Type B pancreatic cell (in vitro differentiated cells): ENCODE measurements at regions not wholly inside any gene's neighbourhood (a gene's known extent, or its start where the extent isn't known, plus 50 kb on each side); places are given as distances from the start of the nearest gene placed in this dataset.
"Not testable (repeated sequence)": the region's sequence is repeated elsewhere in the genome, so short reads cannot be mapped to it uniquely, and the experiment has no call there.

Source experiments
- DNase-seq: peaks from one replicate; pipeline ENCODE4 v3.0.0; 2021; ENCODE audit warnings: mixed read lengths; ENCODE audit not compliant: unreplicated experiment; ENCODE audit errors: extremely low spot score
- H3K27ac Mint-ChIP-seq: 2 replicates; pipeline ENCODE4 v1.8.0; 2021; ENCODE audit warnings: mild to moderate bottlenecking, mixed read lengths
- H3K27me3 Mint-ChIP-seq: 2 replicates; pipeline ENCODE4 v1.8.0; 2021; ENCODE audit warnings: mixed read lengths
- H3K36me3 Mint-ChIP-seq: 2 replicates; pipeline ENCODE4 v1.8.0; 2021; ENCODE audit warnings: mixed read lengths
- H3K4me1 Mint-ChIP-seq: one replicate; pipeline ENCODE4 v1.8.0; 2021; ENCODE audit warnings: mixed read lengths; ENCODE audit not compliant: unreplicated experiment
- H3K4me3 Mint-ChIP-seq: 2 replicates; pipeline ENCODE4 v1.8.0; 2021; ENCODE audit warnings: mild to moderate bottlenecking, mixed read lengths
- H3K9me3 Mint-ChIP-seq: 2 replicates; pipeline ENCODE4 v1.8.0; 2021; ENCODE audit warnings: mixed read lengths
- TF ChIP-seq, protein P1 (sequence below): fragments of 200-600 bp; sonication (generic); conservative IDR thresholded peaks from 2 replicates; pipeline ENCODE4 v1.5.0; 2021; ENCODE audit warnings: antibody characterized with exemption, mild to moderate bottlenecking

DNA sequence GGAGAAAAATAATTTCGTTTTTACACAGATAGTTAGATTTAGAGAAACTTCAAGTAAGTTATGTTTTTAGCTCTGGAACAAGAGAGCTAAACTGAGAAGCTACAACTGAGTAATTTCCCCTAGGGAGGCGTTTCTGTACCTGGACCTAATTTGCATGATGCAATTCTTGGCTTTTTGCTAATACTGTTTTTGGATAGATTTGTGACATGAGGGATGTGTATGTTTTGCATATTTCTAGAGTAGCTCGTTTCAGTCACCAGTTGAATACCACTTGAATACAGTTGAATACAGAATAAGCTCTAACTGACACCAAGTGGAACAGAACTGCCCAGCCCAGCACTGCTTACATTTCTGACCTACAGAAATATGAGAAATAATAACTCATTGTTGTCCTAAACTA lies 1227.9 kb upstream of the SPRY2 start:
- H3K27ac Mint-ChIP-seq = no peak overlapping the region
- TF ChIP-seq, protein P1, sequence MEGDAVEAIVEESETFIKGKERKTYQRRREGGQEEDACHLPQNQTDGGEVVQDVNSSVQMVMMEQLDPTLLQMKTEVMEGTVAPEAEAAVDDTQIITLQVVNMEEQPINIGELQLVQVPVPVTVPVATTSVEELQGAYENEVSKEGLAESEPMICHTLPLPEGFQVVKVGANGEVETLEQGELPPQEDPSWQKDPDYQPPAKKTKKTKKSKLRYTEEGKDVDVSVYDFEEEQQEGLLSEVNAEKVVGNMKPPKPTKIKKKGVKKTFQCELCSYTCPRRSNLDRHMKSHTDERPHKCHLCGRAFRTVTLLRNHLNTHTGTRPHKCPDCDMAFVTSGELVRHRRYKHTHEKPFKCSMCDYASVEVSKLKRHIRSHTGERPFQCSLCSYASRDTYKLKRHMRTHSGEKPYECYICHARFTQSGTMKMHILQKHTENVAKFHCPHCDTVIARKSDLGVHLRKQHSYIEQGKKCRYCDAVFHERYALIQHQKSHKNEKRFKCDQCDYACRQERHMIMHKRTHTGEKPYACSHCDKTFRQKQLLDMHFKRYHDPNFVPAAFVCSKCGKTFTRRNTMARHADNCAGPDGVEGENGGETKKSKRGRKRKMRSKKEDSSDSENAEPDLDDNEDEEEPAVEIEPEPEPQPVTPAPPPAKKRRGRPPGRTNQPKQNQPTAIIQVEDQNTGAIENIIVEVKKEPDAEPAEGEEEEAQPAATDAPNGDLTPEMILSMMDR = no peak
- no peak overlapping the region for H3K4me3 Mint-ChIP-seq
- H3K9me3 Mint-ChIP-seq = peaks cover 5% of the 10 kb centered on the region
- no peaks in the 10 kb centered on the region for H3K36me3 Mint-ChIP-seq
- DNase-seq = no peak
- no peaks in the 10 kb centered on the region for H3K4me1 Mint-ChIP-seq
- H3K27me3 Mint-ChIP-seq = no peaks in the 10 kb centered on the region

DNA sequence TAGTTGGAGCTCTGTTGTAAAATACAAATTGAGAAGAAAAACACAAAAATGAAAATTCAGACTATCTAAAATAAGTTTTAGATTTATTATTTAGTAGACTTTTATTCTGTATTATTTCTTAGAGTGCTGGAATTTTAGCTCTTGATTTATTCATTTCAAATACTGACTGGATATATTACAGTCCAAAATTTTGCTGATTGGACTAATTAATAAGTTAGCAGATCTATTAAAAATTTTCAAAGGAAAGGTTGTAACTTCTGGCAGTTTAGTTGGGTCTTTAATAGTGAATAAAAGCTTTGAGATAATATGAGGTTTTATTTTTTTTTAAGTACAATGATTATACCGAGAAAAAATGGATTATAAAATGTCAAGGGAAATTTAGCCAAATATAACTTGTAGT lies 1224.9 kb upstream of the SPRY2 start:
- Mint-ChIP-seq H3K9me3 (peaks cover 5% of the 10 kb centered on the region), H3K4me3 (no peak overlapping the region), H3K27ac (no peak overlapping the region), H3K36me3 (no peaks in the 10 kb centered on the region), H3K27me3 (no peaks in the 10 kb centered on the region), H3K4me1 (no peaks in the 10 kb centered on the region)
- no peak for DNase-seq
- TF ChIP-seq, protein P1 = no peak

DNA sequence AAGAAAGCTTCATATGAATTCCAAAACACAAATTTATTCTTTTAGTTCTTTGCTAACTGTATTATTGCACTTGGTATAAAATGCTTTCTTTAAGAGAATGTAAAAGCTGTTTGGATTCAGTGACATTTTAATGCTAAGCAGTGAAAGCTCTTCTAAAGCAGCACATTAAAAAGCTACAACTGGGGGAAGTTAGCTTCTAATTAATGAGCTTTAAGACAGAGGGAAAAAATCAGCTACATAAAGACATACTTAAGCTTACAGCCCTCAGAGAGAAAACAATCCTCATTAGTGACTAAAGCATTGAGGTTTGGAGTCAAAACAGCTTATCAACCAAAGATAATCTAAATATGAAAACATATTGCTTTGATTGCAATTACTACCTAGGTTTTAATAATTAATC lies 1222.2 kb upstream of the SPRY2 start:
- H3K4me1 Mint-ChIP-seq = no peaks in the 10 kb centered on the region
- no peaks in the 10 kb centered on the region for H3K27me3 Mint-ChIP-seq
- TF ChIP-seq, protein P1 = no peak
- DNase-seq = no peak
- no peak overlapping the region for H3K4me3 Mint-ChIP-seq
- H3K9me3 Mint-ChIP-seq = peaks cover 5% of the 10 kb centered on the region
- no peak overlapping the region for H3K27ac Mint-ChIP-seq
- H3K36me3 Mint-ChIP-seq = no peaks in the 10 kb centered on the region

DNA sequence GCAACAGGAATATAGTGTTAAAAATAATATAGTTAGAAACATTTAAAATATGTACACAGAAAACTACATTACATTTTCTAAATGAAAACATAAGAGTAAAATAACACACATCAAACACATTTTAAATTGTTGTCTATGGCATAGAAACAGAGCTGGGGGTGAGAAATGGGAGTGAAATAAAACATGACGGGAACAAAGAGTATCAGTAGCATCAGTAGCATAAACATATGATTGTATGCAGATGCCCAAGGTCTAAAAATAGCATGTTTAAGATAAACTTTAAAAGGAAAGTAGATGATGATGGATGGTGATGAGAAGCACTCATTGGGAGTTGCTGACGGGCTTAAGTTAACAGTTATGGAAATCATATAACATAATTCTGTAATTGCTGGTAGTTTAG lies 1221.7 kb upstream of the SPRY2 start:
- Mint-ChIP-seq H3K27me3 (no peaks in the 10 kb centered on the region), H3K9me3 (peaks cover 3% of the 10 kb centered on the region), H3K4me3 (no peak overlapping the region), H3K27ac (no peak overlapping the region), H3K4me1 (no peaks in the 10 kb centered on the region), H3K36me3 (no peaks in the 10 kb centered on the region)
- no peak for DNase-seq
- TF ChIP-seq, protein P1 = no peak

DNA sequence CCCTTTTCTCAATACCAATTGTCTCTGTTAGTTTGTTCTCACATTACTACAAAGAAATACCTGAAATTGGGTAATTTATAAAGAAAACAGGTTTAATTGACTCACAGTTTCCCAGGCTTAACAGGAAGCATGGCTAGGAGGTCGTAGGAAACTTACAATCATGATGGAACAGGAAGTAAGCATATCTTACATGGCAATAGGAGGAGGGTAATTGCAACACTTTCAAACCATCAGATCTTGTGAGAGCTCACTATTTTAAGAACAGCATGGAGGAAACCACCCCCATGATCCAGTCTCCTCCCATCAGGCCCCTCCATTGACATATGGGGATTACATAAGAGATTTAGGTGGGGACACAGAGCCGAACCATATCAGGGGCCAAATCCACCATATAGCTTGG lies 1210.1 kb upstream of the SPRY2 start:
- H3K4me1 Mint-ChIP-seq = no peaks in the 10 kb centered on the region
- H3K4me3 Mint-ChIP-seq = no peak overlapping the region
- TF ChIP-seq, protein P1 = no peak
- peaks cover 14% of the 10 kb centered on the region for H3K9me3 Mint-ChIP-seq
- no peaks in the 10 kb centered on the region for H3K36me3 Mint-ChIP-seq
- no peaks in the 10 kb centered on the region for H3K27me3 Mint-ChIP-seq
- H3K27ac Mint-ChIP-seq = no peak overlapping the region
- DNase-seq = no peak

DNA sequence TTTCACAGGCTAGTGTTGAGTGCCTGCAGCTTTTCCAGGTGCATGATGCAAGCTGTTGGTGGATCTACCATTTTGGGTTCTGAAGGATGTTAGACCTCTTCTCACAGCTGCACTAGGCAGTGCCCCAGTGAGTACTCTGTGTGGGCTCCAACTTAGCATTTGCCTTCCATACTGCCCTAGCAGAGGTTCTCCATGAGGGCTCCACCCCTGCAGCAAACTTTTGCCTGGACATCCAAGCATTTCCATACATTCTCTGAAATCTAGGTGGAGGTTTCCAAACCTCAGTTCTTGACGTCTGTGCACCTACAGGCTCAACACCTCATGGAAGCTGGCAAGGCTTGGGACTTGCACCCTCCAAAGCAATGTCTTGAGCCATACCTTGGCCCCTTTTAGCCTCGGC lies 1205.4 kb upstream of the SPRY2 start:
- H3K27ac Mint-ChIP-seq, H3K4me3 Mint-ChIP-seq, H3K36me3 Mint-ChIP-seq, DNase-seq, H3K27me3 Mint-ChIP-seq, H3K4me1 Mint-ChIP-seq: not testable (repeated sequence)
- H3K9me3 Mint-ChIP-seq = peaks cover 14% of the 10 kb centered on the region
